ENCODE measurements at regions not wholly inside any gene's neighbourhood (a gene's known extent, or its start where the extent isn't known, plus 50 kb on each side); places are given as distances from the start of the nearest gene placed in this dataset.

DNA sequence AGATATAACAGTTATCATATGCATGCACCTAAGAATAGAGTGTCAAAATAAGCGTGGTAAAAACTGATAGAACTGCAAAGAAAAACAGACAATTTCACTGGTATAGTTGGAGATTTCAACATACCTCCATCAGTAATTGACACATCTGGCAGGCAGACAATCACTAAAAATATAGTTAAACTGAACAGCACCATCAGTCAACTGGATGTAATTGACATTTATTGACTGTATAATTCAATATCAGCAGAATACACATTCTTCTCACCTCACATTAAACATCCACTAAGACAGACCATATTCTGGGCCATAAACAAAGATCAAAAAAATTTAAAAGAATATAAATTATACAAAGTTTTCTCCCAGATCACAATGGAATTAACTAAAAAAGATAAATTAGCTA, 378.5 kb upstream of the RGPD4 start:
- Histone ChIP-seq H3K4me3 (no peak overlapping the region), H3K27ac (no peak overlapping the region)
- no peak for DNase-seq (ENCODE audit: low spot score)
- TF ChIP-seq, protein P1, sequence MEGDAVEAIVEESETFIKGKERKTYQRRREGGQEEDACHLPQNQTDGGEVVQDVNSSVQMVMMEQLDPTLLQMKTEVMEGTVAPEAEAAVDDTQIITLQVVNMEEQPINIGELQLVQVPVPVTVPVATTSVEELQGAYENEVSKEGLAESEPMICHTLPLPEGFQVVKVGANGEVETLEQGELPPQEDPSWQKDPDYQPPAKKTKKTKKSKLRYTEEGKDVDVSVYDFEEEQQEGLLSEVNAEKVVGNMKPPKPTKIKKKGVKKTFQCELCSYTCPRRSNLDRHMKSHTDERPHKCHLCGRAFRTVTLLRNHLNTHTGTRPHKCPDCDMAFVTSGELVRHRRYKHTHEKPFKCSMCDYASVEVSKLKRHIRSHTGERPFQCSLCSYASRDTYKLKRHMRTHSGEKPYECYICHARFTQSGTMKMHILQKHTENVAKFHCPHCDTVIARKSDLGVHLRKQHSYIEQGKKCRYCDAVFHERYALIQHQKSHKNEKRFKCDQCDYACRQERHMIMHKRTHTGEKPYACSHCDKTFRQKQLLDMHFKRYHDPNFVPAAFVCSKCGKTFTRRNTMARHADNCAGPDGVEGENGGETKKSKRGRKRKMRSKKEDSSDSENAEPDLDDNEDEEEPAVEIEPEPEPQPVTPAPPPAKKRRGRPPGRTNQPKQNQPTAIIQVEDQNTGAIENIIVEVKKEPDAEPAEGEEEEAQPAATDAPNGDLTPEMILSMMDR (IDR thresholded peaks at IDR 0.05), result no peak

DNA sequence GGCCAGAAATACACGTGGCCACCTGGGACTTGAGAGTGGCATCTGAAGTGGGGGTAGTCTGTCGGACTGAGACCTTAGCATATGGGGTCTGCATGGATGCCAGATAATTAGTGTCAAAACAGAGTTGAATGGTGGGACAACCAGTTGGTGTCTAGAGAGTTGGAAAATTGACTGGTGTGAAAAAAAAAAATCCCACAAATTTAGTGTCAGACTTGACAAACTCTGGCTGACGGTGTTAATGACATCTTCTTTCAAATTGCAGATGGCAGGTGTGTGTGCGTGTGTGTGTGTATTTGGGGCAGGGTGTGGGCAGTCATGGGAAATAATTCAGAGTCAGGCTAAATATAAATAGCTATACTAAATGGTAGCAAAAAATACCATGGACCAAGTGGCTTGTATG, 365.4 kb upstream of the RGPD4 start:
- no peak for DNase-seq (ENCODE audit: low spot score)
- Histone ChIP-seq H3K27ac (no peak overlapping the region), H3K4me3 (no peak overlapping the region)
- TF ChIP-seq, protein P1 (IDR thresholded peaks at IDR 0.05), result no peak

DNA sequence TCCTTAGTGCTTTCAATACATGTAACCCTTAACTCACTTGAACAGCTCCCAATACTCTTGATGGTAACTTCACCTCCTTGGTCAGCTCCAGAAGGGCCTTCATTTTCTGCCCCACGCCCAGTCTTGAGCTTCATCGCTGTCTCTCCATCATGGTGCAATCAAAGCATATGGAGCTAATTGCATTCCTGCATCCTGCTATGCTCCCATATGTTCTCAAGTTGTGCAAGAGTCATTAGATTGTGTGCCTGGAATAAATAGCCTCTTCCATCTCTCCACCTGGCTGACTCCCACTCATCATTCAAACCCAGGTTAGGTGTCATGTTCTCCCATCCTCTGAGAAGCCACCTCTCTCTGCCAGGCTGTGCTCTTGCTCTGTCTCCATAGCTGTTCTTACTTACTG, 364.5 kb upstream of the RGPD4 start:
- H3K27ac ChIP-seq, result no peak overlapping the region
- no peak for DNase-seq (ENCODE audit: low spot score)
- H3K4me3 ChIP-seq, result no peak overlapping the region
- TF ChIP-seq, protein P1 (IDR thresholded peaks at IDR 0.05), result no peak

DNA sequence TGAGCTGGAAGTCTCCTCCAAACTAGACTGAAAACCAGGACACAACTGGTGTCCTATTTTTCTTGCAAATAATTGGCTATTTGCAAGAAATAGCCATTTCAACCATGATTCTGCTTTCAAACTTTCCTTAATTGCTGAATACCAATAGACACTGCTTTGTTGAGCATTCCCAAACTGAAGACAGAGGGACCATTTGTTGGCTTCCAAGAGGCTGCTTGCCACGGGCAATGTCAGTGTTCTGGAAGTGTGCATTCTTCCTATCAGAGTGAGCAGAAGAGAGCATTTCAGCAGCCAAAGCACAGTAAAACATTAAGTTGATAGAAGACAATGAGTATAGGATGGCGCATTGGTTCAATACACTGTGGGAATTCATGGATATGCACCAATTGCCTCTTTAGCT, 360.5 kb upstream of the RGPD4 start:
- Histone ChIP-seq H3K27ac (no peak overlapping the region), H3K4me3 (no peak overlapping the region)
- no peak for DNase-seq (ENCODE audit: low spot score)
- TF ChIP-seq, protein P1 (IDR thresholded peaks at IDR 0.05), result no peak

DNA sequence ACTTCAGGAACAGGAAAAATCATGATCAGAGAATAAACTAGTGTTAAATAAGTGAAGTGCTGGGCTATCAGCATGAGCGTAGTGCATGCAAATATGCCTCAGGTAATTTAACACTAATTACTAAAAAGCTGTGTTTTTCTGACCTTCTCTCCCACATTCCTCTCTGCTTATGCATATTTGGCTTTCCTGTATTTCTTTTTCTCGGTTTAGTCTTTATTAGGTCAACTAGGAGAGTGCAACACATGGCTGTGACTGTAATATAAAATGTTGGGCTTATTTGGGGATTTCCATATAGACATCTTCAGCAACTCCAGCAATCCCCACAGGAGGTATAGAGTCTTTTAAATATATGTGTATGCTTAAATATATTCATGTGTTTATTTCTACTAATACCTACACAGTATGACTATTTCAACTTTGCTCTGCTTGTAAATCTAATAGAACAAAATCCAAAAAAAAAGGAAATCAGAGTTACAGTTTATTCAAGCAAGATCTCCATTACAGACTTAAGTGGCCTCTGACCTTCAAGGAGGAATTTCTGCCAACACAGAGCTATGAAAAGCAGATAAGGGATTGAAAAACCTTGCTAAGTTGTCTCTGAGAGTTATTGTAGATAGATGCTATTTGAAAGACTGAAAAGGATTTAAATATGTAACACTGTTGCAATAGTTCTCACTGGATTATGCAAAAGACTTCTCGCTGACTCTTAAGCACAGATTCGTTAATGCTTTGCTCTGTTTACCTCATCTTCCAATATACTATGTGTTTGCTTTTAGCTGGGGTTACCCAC, 359.5 kb upstream of the RGPD4 start:
- DNase-seq (ENCODE audit: low spot score), result no peak
- TF ChIP-seq, protein P1 (IDR thresholded peaks at IDR 0.05), result no peak
- no peak overlapping the region for H3K4me3 ChIP-seq
- no peak overlapping the region for H3K27ac ChIP-seq

DNA sequence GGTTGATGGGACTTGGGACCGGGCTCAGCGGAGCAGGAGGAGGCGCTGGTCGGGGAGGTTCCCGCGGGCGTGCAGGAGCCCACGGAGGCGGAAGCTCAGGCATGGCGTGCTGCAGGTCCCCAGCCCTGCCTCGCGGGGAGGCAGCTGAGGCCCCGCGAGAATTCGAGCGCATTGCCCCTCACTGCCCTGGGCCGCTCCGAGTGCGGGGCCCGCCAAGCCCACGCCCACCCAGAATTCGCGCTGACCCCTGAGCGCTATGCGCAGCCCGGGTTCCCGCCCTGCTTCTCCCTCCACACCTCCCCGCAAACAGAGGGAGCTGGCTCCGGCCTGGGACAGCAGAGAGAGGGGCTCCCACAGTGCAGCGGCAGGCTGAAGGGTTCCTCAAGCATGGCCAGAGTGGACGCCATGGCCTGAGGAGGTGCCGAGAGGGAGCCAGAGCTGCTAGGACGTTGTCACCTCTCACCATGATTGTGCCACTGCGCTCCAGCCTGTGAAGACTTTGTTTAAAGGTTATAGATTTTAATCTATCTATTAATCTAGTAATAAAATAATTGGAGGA, 357.2 kb upstream of the RGPD4 start:
- Histone ChIP-seq H3K4me3 (no peak overlapping the region), H3K27ac (no peak overlapping the region)
- TF ChIP-seq, protein P1 (IDR thresholded peaks at IDR 0.05), result no peak
- DNase-seq (ENCODE audit: low spot score), result no peak

DNA sequence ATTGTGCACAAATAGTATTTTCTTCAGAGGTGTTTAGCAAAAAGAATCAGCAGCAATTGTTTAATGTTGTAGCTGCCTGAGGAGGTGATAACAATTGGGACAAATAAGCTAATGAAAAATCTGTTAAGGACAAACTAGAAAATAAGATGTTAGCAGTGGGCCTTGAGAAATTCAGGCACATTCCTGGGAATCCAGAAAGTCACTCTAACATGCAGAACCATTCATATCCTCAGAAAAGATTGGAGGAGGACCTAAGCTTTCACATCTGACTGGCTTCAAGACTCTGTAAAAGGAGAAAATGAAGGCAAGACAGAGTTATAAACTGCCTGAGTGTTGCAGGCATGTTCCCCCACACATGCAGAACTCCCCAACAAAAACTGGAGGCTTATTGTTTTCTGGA, 353.5 kb upstream of the RGPD4 start:
- H3K4me3 ChIP-seq, result no peak overlapping the region
- TF ChIP-seq, protein P1 (IDR thresholded peaks at IDR 0.05), result no peak
- H3K27ac ChIP-seq, result no peak overlapping the region
- no peak for DNase-seq (ENCODE audit: low spot score)
